ENCODE measurements at regions not wholly inside any gene's neighbourhood (a gene's known extent, or its start where the extent isn't known, plus 50 kb on each side); places are given as distances from the start of the nearest gene placed in this dataset.

DNA sequence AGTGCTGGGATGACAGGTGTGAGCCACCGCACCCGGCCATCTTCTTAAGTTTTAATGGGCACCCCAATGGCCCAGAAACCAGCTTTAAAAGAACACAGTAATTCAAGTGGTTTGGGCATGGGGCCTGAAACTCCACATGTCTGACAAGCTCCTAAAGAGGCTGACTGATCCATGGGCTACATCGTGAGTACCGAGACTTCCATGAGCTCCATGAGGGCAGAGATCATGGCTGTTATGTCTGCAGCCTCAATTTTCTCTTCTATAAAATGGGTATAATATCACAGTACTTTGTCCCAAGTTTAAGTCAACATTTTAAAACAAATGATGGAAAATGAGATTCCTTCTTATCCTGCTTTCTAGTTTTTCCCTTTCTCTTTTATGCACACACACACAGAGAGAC, 397.6 kb upstream of the MAF start:
- TF ChIP-seq CTCF (IDR thresholded peaks at IDR 0.05; ENCODE audit: low read depth, low read length, poor library complexity, severe bottlenecking) (no peak), EZH2phosphoT487 (IDR thresholded peaks at IDR 0.05; ENCODE audit: borderline replicate concordance, low read length) (no peak)

All from DOHH2 (cell line).